NCI-H446 (cell line): ENCODE measurements at regions not wholly inside any gene's neighbourhood (a gene's known extent, or its start where the extent isn't known, plus 50 kb on each side); places are given as distances from the start of the nearest gene placed in this dataset.
"Not testable (repeated sequence)": the region's sequence is repeated elsewhere in the genome, so short reads cannot be mapped to it uniquely, and the experiment has no call there.

Source experiments
- DNase-seq, 2 experiments: peaks; one replicate each; lab custom pipeline; 2025; lab: John Stamatoyannopoulos, UW

- no peak for DNase-seq
These were observed 325.9 kb downstream of the SATB2 start for GRCh38 chr2:199131876-199132275.

DNA sequence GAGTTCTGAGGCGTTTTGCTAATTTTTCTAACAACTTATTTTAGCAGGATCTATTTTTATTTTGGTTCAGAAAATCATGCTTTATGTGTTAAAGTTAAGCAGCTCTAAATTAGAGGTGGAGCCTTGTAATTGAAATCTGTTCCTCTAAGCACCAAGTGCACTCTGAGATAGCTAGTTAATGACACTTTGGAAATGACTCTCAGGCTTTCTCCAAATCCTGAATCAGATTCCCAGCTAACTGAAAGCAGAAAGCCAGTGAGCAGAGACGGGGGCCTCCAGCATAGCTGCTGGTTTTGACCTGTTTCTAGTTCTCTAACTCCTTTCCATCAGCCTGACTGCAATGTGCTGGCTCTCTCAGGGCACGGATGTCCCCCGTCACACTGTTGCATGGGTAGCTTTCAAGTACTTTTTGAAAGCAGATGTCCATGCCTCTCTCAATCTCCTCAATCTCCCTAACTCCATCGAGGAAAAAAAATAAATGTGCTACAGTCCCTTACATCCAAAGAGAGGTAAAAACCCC lies 326.5 kb downstream of the SATB2 start:
- DNase-seq, result no peak

- DNase-seq, result no peak
These were observed 327.2 kb downstream of the SATB2 start for GRCh38 chr2:199130501-199130900.

DNA sequence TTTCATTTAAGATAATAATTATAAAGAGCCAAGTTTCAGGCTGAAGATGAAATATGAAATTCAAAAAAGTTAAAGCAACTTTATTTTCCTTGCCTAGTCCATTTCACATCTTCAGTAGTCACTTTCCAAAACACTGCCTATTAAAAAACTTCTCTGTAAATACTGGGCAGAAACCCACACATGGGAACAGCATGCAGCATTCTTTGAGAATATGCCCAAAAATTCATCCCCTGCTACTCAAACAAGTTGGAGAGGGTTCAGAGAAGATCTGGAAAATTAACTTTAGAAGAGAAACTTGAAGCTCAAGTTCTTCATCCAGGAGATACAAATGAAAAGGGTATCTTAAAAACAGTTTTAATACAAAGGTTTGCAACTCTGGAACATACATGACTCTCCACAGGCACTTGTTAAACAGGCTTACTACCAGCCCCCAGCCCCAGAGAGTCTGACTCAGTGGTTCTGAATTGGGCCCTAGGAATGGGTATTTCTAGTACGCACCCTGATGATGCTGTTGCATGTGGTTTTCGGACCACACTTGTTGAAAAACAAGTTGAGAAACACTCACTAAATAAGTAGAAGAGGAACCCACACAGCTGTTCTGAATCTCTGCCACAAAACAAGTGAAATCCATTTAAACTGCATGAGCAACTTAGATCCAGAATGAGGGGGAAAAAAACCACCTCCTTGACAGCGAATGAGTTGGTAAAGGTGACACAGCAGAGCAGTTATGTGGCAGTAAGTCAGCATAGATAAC lies 329.1 kb downstream of the SATB2 start:
- DNase-seq, result no peak

GRCh38 chr2:199119796-199120195 lies 337.9 kb downstream of the SATB2 start:
- no peak for DNase-seq

- DNase-seq, result no peak
These were observed 339.0 kb downstream of the SATB2 start for GRCh38 chr2:199118673-199119112.

DNA sequence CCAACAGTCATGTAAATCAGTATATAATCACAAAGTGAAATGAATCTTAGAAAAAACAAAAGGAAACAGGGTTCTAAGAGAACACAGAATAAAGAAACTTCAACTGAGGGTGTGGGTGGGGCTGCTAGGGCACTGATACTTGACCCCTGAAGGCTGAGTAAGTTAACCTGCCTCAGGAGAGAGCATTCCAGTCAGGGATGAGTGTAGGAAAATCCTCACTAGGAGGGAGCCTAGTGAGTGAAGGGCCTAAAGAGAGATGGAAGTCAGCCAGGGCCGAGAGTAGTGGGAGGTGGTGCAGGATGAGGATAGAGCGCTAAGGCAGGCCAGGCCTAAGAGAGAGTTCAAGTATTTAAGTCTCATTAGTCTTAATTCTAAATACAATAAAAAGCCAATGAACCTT lies 342.6 kb downstream of the SATB2 start:
- no peak for DNase-seq

DNA sequence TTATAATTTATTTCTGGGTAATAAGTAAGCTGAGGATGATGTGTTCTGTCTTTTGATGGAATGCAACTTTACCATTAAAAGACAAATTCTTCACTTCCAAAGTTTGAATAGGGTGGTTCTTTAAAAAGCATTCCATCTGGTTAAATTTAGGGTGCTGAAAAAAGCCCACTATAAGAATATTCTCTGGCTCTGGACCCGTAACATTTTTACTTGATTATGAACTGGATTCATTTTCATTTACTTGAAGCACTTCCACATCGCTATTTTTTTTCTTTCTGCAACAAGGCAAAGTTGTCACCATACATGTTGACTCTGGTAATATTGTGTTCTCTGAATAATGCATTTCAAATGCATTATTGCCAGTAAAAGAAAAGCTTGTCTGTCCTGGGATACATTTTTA lies 344.6 kb downstream of the SATB2 start:
- DNase-seq, result no peak

DNA sequence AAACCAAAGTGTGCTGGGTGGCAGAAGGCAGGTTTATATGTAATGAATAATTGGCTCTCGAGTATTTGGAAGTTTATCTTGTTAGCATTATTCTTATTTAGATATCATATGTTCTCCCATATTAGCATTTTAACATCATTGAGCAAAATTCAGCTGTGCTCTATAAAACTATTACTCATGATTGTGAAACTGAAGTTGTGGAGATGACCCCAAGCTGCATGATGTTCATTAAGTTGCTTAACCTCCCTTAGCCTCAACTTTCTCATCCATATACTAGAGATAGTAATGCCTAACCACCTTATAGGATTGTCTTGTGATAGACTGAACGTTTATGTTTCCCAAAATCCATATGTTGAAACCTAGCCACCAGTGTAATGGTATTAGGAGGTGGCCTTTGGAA lies 346.3 kb downstream of the SATB2 start:
- DNase-seq, result no peak

DNA sequence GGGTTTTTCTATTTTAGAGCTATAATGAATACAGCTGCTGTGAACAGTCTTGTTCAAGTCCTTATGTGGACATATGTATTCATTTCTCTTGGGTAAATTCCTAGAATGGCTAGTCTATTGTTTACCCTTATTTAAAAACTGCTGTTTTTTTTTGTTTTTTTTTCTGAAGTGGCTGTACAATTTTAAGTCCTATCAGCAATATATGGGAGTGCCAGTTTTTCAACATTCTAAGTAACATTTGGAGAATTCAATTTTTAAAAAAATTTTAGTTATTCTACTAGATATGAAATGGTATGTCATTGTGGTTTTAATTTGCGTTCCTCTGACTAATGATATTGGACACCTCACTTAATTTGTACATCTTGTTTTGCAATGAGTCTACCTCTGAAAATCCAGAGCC lies 349.7 kb downstream of the SATB2 start:
- no peak for DNase-seq

DNA sequence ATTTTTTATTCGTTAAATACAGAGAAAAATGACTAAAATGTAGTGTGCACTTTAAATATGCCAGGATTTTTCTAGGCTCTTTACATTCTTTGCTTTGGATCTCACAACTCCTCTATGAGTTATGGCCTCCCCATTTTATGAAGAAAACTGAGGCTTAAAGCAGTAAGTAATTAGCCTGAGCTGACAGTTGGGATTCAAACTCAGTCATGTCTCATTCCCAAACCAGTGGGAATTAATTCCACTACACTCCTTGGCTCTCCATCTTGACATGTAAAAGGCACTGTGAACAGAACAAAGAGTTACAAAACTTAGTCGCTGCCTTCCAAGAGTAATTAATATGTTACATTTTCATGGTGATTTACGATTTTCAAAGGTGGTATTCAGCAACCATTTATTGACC lies 351.9 kb downstream of the SATB2 start:
- DNase-seq, result no peak

- no peak for DNase-seq
These were observed 356.3 kb downstream of the SATB2 start for GRCh38 chr2:199101487-199101886.

DNA sequence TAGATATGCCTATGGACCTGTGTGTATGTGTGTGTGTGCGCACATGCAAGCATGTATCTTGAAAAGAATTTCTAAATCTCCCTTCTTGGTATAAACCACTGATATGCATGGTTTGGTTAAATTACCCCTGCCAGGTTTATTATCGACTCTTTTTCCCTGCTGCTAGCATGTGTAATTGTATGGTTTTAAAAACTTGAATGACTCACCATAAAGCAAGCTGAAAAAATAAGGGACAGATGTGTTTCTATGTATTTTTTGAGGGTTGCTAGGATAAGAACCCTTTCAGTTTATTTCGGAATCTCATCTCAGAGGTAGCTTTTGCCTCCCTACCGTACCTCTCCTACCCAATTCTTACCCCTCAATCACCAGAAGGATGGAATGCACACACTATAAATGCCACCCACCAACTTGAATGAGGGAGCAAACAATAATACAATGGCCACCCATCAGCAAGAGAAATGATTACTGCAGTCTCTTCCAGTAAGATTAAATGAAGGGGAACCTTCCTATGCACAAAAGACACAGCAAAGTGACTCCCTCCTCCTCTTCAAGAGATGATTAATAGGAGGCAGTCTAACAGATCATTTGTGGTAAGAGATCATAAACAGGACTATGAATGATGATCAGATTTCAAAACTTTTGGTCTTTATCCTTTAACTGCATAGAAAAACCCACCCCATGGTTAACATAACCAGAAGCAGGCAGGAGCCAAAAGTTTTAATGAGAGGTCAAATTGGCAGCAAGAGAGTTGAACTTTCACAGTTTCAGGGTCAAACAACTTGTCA lies 357.2 kb downstream of the SATB2 start:
- DNase-seq, result no peak

DNA sequence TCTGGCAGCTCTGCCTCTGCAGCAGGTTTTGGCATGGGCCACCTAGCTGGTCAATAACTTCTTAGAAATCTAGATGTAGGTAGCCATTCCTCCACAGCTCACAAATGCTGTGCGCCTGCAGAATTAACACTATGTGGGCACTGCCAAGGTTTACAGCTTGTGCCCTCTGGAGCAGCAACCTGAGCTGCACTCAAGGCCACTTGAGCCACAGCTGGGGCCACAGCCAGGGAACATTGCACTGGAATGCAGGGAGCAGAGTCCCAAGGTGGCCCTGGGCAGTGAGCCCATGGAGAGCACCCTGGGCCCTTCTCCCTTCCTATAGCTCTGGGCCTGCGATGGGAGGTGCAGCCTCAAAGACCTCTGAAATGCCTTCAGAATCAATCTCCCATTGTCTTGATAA lies 365.3 kb downstream of the SATB2 start:
- DNase-seq, result no peak

DNA sequence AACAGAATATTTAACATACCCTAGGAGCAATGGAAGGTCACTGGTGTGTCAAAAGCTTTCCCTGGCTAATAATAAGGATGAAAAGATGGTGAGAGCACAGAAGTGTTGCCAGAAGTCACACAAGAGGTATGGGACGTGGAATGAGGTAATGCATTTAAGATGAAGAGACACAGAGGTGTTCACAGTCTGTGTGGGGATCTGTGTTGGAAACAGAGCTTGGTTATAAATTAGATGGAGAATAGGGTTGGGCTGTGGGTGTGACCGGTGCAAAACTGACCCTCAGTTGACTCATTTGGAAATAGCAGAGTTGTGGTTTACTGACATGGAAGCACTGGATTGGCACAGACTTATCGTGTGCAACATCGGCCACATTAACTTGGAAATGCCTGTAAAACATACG lies 372.5 kb downstream of the SATB2 start:
- no peak for DNase-seq

GRCh38 chr2:199070322-199070949 lies 387.3 kb downstream of the SATB2 start:
- DNase-seq, result no peak

- no peak for DNase-seq
These were observed 393.5 kb downstream of the SATB2 start for GRCh38 chr2:199064201-199064600.

- DNase-seq, result no peak
These were observed 399.8 kb downstream of the SATB2 start for GRCh38 chr2:199057936-199058335.

DNA sequence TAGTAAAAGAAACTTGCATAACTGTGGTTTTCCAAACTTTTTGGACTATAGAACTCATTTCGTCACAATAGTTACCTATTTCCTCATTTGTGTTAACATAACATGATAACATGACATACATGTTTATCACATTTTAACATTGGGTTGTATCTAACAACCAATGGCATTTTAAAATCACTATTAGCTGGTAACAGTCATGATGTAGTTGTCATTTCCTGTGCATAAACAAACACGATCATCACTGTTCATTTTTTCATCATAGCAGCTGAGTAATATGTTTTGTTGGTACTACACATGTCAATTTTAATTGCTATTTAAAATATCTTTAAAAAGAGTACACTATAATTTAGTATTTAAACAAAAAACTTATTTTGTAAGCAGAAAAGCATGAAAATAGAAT lies 402.4 kb downstream of the SATB2 start:
- no peak for DNase-seq

DNA sequence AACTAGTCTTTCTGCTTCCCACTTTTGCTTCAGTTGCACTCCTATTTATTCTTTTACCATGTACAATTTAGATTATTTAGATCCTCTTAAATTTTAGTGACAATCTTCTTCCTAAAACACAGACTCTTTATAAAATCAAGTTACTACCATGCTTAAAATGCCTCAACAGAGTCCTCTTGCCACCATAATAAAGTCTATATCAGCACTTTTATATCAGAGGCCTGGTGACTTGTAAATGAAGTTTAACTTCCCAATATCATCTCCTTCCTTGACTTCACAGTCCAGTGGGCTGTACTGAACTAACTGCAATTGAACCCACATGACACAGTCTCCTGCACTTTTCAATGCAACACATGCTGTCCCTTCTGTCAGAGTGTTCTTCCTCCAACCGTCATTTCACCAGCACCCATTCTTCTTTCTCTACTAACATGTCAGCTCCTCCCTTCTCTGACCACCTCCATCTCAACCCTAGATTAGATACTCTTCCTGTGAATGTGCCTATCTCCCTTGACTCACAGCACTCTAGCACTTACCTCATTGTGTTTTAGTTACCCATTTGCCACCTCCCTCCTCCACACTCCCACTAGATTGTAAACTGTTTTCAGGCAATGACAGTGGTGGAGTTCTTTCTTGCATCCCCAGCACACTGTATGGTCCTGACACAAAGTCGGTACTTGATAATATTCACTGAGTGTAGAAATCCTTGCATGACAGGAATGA lies 414.9 kb downstream of the SATB2 start:
- DNase-seq, result no peak

GRCh38 chr2:199040522-199040921 lies 417.2 kb downstream of the SATB2 start:
- DNase-seq, result no peak

- DNase-seq, result not testable (repeated sequence)
These were observed 424.0 kb downstream of the SATB2 start for GRCh38 chr2:199033761-199034160.
